ENCODE measurements at regions not wholly inside any gene's neighbourhood (a gene's known extent, or its start where the extent isn't known, plus 50 kb on each side); places are given as distances from the start of the nearest gene placed in this dataset.

- TF ChIP-seq SIN3A (IDR thresholded peaks at IDR 0.05; ENCODE audit: borderline replicate concordance, insufficient read depth, low read depth, low read length): no peak
- TF ChIP-seq CTCF (IDR thresholded peaks at IDR 0.05): no peak
- TF ChIP-seq REST (IDR thresholded peaks at IDR 0.05; ENCODE audit: insufficient read depth in 1 of 2, low read depth in 2 of 2, low read length in 1 of 2): no peak
- no peak for TF ChIP-seq TCF7L2 (IDR thresholded peaks at IDR 0.05; ENCODE audit: low read depth, low read length)
Observed at GRCh38 chr3:153338487-153338886, 176.5 kb downstream of the RAP2B start.

Data from Panc1 (cell line).